ENCODE measurements at regions not wholly inside any gene's neighbourhood (a gene's known extent, or its start where the extent isn't known, plus 50 kb on each side); places are given as distances from the start of the nearest gene placed in this dataset.

DNA sequence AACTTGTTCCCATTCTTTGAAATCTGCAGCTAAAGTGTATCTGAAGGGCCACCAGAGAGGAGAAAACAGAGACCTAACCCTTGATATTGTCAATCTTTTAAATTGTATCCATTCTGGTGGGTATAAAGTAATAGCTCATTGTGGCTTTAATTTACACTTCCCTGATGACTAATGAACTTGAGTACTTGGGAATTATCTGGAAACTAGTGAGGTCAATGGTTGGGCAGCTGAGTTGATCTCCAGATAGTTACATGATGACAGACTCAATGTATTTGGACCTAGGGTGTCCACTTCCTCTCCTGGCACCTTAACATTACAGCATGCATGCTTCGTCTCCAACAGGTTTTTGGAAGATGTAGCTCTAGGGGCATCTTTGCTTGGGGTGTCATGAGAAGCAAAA is 195.2 kb downstream of the PDCD6IP start:
- no peaks in the 10 kb centered on the region for H3K27me3 ChIP-seq
- no peak for DNase-seq
- no peaks in the 10 kb centered on the region for H3K36me3 ChIP-seq
- 83 to 89% methylated on average over 1 of the region's 1 CpG for WGBS, 2 donors
- no peaks in the 10 kb centered on the region for H3K9me3 ChIP-seq
- no peak for TF ChIP-seq POLR2A (IDR thresholded peaks at IDR 0.05)
- no peaks in the 10 kb centered on the region for H3K4me1 ChIP-seq
- intact Hi-C loops (cut with DNase I) = no loop called here
- H3K4me3 ChIP-seq (replicated peaks in 1 of 3) = no peak overlapping the region
- no peak overlapping the region for H3K27ac ChIP-seq

DNA sequence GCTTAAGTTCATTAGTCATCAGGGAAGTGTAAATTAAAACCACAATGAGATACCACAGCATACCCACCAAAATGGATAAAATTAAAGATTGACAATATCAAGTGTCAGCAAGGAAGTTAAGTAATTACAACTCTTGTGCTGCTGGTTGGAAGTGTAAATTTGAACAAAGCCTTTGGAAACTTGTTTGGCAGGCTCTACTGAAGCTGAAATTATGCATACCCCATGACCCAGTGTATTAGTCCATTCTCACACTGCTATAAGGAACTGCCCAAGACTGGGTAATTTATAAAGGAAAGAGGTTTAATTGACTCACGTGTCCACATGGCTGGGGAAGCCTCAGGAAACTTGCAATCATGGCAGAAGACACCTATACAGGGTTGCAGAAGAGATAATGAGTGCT is 196.1 kb downstream of the PDCD6IP start:
- intact Hi-C loops (cut with DNase I) = no loop called here
- WGBS, 2 donors = 0 to 36% methylated on average over 1 of the region's 1 CpG
- H3K36me3 ChIP-seq = no peaks in the 10 kb centered on the region
- no peak overlapping the region for H3K27ac ChIP-seq
- no peaks in the 10 kb centered on the region for H3K4me1 ChIP-seq
- TF ChIP-seq, protein P1, sequence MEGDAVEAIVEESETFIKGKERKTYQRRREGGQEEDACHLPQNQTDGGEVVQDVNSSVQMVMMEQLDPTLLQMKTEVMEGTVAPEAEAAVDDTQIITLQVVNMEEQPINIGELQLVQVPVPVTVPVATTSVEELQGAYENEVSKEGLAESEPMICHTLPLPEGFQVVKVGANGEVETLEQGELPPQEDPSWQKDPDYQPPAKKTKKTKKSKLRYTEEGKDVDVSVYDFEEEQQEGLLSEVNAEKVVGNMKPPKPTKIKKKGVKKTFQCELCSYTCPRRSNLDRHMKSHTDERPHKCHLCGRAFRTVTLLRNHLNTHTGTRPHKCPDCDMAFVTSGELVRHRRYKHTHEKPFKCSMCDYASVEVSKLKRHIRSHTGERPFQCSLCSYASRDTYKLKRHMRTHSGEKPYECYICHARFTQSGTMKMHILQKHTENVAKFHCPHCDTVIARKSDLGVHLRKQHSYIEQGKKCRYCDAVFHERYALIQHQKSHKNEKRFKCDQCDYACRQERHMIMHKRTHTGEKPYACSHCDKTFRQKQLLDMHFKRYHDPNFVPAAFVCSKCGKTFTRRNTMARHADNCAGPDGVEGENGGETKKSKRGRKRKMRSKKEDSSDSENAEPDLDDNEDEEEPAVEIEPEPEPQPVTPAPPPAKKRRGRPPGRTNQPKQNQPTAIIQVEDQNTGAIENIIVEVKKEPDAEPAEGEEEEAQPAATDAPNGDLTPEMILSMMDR (IDR thresholded peaks at IDR 0.05) = no peak
- H3K9me3 ChIP-seq = no peaks in the 10 kb centered on the region
- DNase-seq = no peak
- no peak overlapping the region for H3K4me3 ChIP-seq (replicated peaks in 1 of 3)
- H3K27me3 ChIP-seq = no peaks in the 10 kb centered on the region

DNA sequence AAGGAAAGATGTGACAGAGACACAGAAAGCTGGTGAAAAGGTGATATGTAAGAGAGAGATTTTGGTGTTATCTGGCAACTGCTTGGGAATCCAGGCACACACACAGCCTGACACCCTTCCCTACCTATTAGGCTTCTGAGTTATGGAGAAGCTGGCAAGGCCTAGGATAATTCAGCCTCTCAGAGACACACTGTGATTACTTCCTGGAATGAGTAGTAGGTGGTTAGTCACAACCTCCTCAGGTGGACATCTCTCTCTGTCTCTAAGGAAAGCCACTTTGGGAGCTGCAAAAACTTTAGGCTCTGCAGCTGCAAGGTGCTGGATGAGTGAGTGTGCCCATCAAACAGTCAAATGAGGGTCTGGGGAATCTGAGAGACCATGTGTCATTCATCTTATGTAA is 201.9 kb downstream of the PDCD6IP start:
- intact Hi-C loops (cut with DNase I) = no loop called here
- H3K4me3 ChIP-seq (replicated peaks in 1 of 3) = no peak overlapping the region
- DNase-seq = no peak
- no peaks in the 10 kb centered on the region for H3K36me3 ChIP-seq
- no peaks in the 10 kb centered on the region for H3K27me3 ChIP-seq
- no peaks in the 10 kb centered on the region for H3K9me3 ChIP-seq
- H3K27ac ChIP-seq = no peak overlapping the region
- TF ChIP-seq, protein P1 (IDR thresholded peaks at IDR 0.05) = no peak
- no peak for TF ChIP-seq POLR2A (IDR thresholded peaks at IDR 0.05)
- no peaks in the 10 kb centered on the region for H3K4me1 ChIP-seq

DNA sequence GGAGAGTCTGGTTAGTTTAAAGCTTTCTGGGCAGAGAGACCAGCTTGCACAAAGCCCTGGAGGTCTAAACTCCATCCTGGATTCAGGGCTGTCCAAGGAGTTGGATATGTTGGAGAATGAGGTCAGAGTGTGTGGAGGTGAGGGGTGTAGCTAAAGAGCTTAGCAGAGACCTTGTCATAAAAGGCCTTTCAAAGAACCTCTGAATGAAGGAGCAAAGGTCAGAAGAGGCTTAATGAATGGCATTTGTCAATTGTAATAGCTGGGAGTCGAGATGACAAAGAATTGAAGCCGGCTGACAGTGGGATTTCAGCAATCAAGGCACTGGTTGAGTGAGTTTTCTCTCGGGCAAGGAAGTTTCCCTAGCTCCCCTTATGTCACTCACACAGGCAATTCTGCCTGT is 202.6 kb downstream of the PDCD6IP start:
- intact Hi-C loops (cut with DNase I) = no loop called here
- no peaks in the 10 kb centered on the region for H3K36me3 ChIP-seq
- 43 to 72% methylated on average over 3 of the region's 3 CpGs for WGBS, 2 donors
- no peak overlapping the region for H3K4me3 ChIP-seq (replicated peaks in 1 of 3)
- no peaks in the 10 kb centered on the region for H3K4me1 ChIP-seq
- H3K9me3 ChIP-seq = no peaks in the 10 kb centered on the region
- no peak for DNase-seq
- no peak overlapping the region for H3K27ac ChIP-seq
- no peaks in the 10 kb centered on the region for H3K27me3 ChIP-seq
- TF ChIP-seq, protein P1 (IDR thresholded peaks at IDR 0.05) = no peak
- TF ChIP-seq POLR2A (IDR thresholded peaks at IDR 0.05) = no peak

DNA sequence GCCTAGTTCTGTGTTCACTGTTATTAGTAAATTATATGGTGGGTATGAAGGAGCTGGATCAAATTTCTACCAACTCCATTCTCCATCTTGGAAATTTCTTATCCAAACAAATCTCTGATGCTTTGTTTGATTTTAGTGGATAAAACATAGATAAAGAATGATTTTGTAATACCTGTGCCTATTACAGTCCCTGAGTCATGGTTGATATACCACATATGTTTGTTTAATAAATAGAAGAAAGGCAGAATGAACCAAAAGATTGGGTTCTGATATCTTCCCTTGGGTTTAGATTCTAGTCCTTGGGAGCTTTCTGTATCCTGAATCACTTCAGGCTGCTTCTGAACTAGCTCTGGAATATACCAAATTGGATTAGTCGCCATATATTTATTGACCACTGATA is 203.6 kb downstream of the PDCD6IP start:
- Histone ChIP-seq H3K9me3 (no peaks in the 10 kb centered on the region), H3K4me1 (no peaks in the 10 kb centered on the region), H3K4me3 (replicated peaks in 1 of 3) (no peak overlapping the region), H3K36me3 (no peaks in the 10 kb centered on the region), H3K27me3 (no peaks in the 10 kb centered on the region), H3K27ac (no peak overlapping the region)
- intact Hi-C loops (cut with DNase I) = no loop called here
- 90 to 100% methylated on average over 1 of the region's 1 CpG for WGBS, 2 donors
- TF ChIP-seq, protein P1 (IDR thresholded peaks at IDR 0.05) = no peak
- no peak for TF ChIP-seq POLR2A (IDR thresholded peaks at IDR 0.05)
- DNase-seq = no peak

DNA sequence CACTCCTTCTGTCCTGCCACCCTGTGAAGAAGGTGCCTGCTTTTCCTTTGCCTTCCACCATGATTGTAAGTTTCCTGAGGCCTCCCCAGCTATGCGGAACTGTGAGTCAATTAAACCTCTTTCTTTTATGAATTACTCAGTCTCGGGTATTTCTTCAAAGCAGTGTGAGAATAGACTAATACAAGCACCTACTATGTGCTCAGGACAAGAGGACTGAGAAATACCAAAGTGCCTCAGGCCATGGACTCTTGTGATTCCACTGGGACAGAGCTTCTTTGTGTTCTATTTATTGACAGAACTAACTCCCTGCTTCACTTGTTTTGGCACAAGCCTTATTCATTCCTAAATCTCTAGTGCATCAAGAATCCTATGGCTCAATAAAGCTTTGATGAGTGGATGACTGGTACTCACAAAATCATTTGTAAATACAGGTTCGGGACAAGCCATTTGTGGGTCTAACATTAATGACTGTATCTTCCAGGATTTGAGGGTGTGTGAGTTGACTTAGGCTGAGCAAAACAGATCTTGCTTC is 204.2 kb downstream of the PDCD6IP start:
- H3K9me3 ChIP-seq = no peaks in the 10 kb centered on the region
- no peak for DNase-seq
- WGBS, 2 donors = 62 to 69% methylated on average over 3 of the region's 3 CpGs
- no peak overlapping the region for H3K27ac ChIP-seq
- intact Hi-C loops (cut with DNase I) = no loop called here
- no peak overlapping the region for H3K4me3 ChIP-seq (replicated peaks in 1 of 3)
- H3K36me3 ChIP-seq = no peaks in the 10 kb centered on the region
- no peaks in the 10 kb centered on the region for H3K4me1 ChIP-seq
- H3K27me3 ChIP-seq = no peaks in the 10 kb centered on the region
- TF ChIP-seq, protein P1 (IDR thresholded peaks at IDR 0.05) = no peak
- TF ChIP-seq POLR2A (IDR thresholded peaks at IDR 0.05) = no peak
